GM19468 (cell line): ENCODE measurements at regions not wholly inside any gene's neighbourhood (a gene's known extent, or its start where the extent isn't known, plus 50 kb on each side); places are given as distances from the start of the nearest gene placed in this dataset.

Experiments used
- ATAC-seq: cut with Tn5 transposase; IDR thresholded peaks from one replicate; pipeline ENCODE4 v1.9.1; 2021; ENCODE audit warnings: mild to moderate bottlenecking, moderate library complexity, moderate number of reproducible peaks; ENCODE audit not compliant: unreplicated experiment; ENCODE audit errors: extremely low read depth

- no peak for ATAC-seq
These were observed 99.0 kb upstream of the KAZN start for GRCh38 chr1:14499312-14500040.

GRCh38 chr1:14500041-14500440, 98.4 kb upstream of the KAZN start:
- ATAC-seq = no peak

- no peak for ATAC-seq
These were observed 97.6 kb upstream of the KAZN start for GRCh38 chr1:14500912-14501311.

GRCh38 chr1:14504517-14504916, 94.0 kb upstream of the KAZN start:
- ATAC-seq = no peak

GRCh38 chr1:14506471-14507255, 91.8 kb upstream of the KAZN start:
- no peak for ATAC-seq

- no peak for ATAC-seq
These were observed 91.2 kb upstream of the KAZN start for GRCh38 chr1:14507262-14507661.

GRCh38 chr1:14508613-14509012, 89.9 kb upstream of the KAZN start:
- no peak for ATAC-seq

- ATAC-seq = no peak
These were observed 87.3 kb upstream of the KAZN start for GRCh38 chr1:14511166-14511680.

- no peak for ATAC-seq
These were observed 86.5 kb upstream of the KAZN start for GRCh38 chr1:14511796-14512585.

GRCh38 chr1:14513111-14513510, 85.4 kb upstream of the KAZN start:
- no peak for ATAC-seq

GRCh38 chr1:14514739-14515138, 83.7 kb upstream of the KAZN start:
- no peak for ATAC-seq

GRCh38 chr1:14516974-14517840, 81.3 kb upstream of the KAZN start:
- ATAC-seq = no peak

- ATAC-seq = no peak
These were observed 80.7 kb upstream of the KAZN start for GRCh38 chr1:14517841-14518180.

GRCh38 chr1:14519976-14520375, 78.5 kb upstream of the KAZN start:
- no peak for ATAC-seq

- ATAC-seq = no peak
These were observed 77.8 kb upstream of the KAZN start for GRCh38 chr1:14520514-14521163.

- ATAC-seq = no peak
These were observed 76.9 kb upstream of the KAZN start for GRCh38 chr1:14521622-14522021.

GRCh38 chr1:14522077-14522925, 76.2 kb upstream of the KAZN start:
- no peak for ATAC-seq

- ATAC-seq = no peak
These were observed 75.6 kb upstream of the KAZN start for GRCh38 chr1:14522926-14523241.
